K562 (cell line): ENCODE measurements at regions not wholly inside any gene's neighbourhood (a gene's known extent, or its start where the extent isn't known, plus 50 kb on each side); places are given as distances from the start of the nearest gene placed in this dataset.

Source experiments
- ATAC-seq: fragments of 200-7000 bp; cut with Tn5 transposase; 3 replicates; pipeline ENCODE4 v1.9.1; 2020; ENCODE audit warnings: moderate library complexity
- BruUV-seq: library from RNA; stranded (reverse); fragments of 400-500 nt; replicated peaks from 2 replicates; lab custom pipeline; 2021; lab: Mats Ljungman, UMichigan
- CTCF ChIA-PET: fragments of 300-600 bp; formaldehyde crosslinking; extraction: SDS; loops from one replicate; lab custom pipeline; 2021; ENCODE audit warnings: low intra/inter-chr PET ratio; lab: Yijun Ruan, JAX
- POLR2A ChIA-PET: fragments of 300-600, 350-650 bp; sonication (Branson Sonifier 250); formaldehyde crosslinking; extraction: SDS; loops from one replicate; lab custom pipeline; 2021; ENCODE audit warnings: antibody characterized with exemption, inconsistent platforms; lab: Yijun Ruan, JAX
- DNase-seq, 4 experiments: peaks; one replicate each; pipeline versions ENCODE4 v3.0.0 to v3.0.0-alpha.2; 2011 to 2018; ENCODE audit warnings: low spot score in 3 of 4, mixed read lengths in 3 of 4; ENCODE audit errors: extremely low read depth in 1 of 4
- FAIRE-seq: peaks from 2 replicates; lab custom pipeline; 2011; peaks lifted over from hg19 to GRCh38; lab: Jason Lieb, UNC
- H2AFZ ChIP-seq: 2 replicates; pipeline ENCODE4 v1.6.0; 2011; ENCODE audit warnings: low read depth, low read length, control low read depth, inconsistent platforms
- H3K27ac ChIP-seq: fragments of 200-600 bp; 3 replicates; pipeline ENCODE4 v1.8.0; 2011; ENCODE audit warnings: low read depth, mild to moderate bottlenecking, control low read depth, inconsistent platforms, low read length, moderate library complexity, mixed read lengths; ENCODE audit errors: extremely low read depth
- H3K27me3 ChIP-seq, 2 experiments: fragments of 300-600 bp in 1 of 2; 2 replicates in 1 of 2; 3 replicates in 1 of 2; pipeline versions ENCODE4 v1.6.0 to v1.8.0; 2011; ENCODE audit warnings: inconsistent platforms in 2 of 2, low read length in 2 of 2, mild to moderate bottlenecking in 1 of 2, mixed read lengths in 1 of 2, moderate library complexity in 1 of 2; ENCODE audit not compliant: control insufficient read depth in 2 of 2, insufficient read depth in 2 of 2
- H3K36me3 ChIP-seq: fragments of 300-600 bp; 3 replicates; pipeline ENCODE4 v1.8.0; 2011; ENCODE audit warnings: mild to moderate bottlenecking, low read length, inconsistent platforms; ENCODE audit not compliant: control insufficient read depth, insufficient read depth
- H3K4me1 ChIP-seq, 2 experiments: fragments of 200-600 bp in 1 of 2; replicated peaks in 1 of 2; 2 replicates in 1 of 2; 3 replicates in 1 of 2; pipeline versions ENCODE4 v1.5.1 to v1.8.0; 2011; ENCODE audit warnings: inconsistent platforms in 2 of 2, low read length in 2 of 2, mild to moderate bottlenecking in 1 of 2, mixed read lengths in 1 of 2, moderate library complexity in 1 of 2; ENCODE audit not compliant: control insufficient read depth in 2 of 2, insufficient read depth in 2 of 2
- H3K4me2 ChIP-seq: 2 replicates; pipeline ENCODE4 v1.6.1; 2011; ENCODE audit warnings: low read length, control low read depth, inconsistent platforms, mixed read lengths; ENCODE audit not compliant: insufficient read depth
- H3K4me3 ChIP-seq: fragments of 200-600 bp; sonication (generic), shearing (Covaris generic); 2 replicates; pipeline ENCODE4 v1.5.1; 2016; ENCODE audit warnings: control low read depth, inconsistent platforms
- H3K79me2 ChIP-seq: fragments of 200-600 bp; 3 replicates; pipeline ENCODE4 v1.8.0; 2011; ENCODE audit warnings: low read length, inconsistent platforms; ENCODE audit not compliant: control insufficient read depth, insufficient read depth
- H3K9ac ChIP-seq, 2 experiments: 2 replicates each; pipeline versions ENCODE4 v1.6.0 to v1.6.1; 2011; ENCODE audit warnings: low read depth in 2 of 2, low read length in 2 of 2, control low read depth in 1 of 2, inconsistent platforms in 1 of 2, mild to moderate bottlenecking in 1 of 2, mixed read lengths in 1 of 2; ENCODE audit not compliant: insufficient read depth in 1 of 2
- H3K9me1 ChIP-seq: one replicate; pipeline ENCODE4 v1.6.0; 2011; ENCODE audit warnings: inconsistent platforms, mild to moderate bottlenecking, low read length, moderate library complexity; ENCODE audit not compliant: control insufficient read depth, insufficient read depth
- H3K9me3 ChIP-seq: replicated peaks from 2 replicates; pipeline ENCODE4 v1.5.1; 2011; ENCODE audit warnings: low read depth, low read length, inconsistent platforms; ENCODE audit not compliant: control insufficient read depth, insufficient read depth
- H4K20me1 ChIP-seq: replicated peaks from 2 replicates; pipeline ENCODE4 v1.6.1; 2011; ENCODE audit warnings: low read length, inconsistent platforms, mixed read lengths; ENCODE audit not compliant: control insufficient read depth, insufficient read depth
- BACH1 ChIP-seq: fragments of 200-800 bp; sonication (Bioruptor generic); IDR thresholded peaks from 2 replicates; pipeline ENCODE4 v1.6.1; 2016; ENCODE audit warnings: missing genetic modification characterization, missing compliant biosample characterization
- CBX3 ChIP-seq, 2 experiments: IDR thresholded peaks; 1 replicate in 1 of 2; 2 replicates in 1 of 2; pipeline ENCODE4 v1.6.1; 2012; ENCODE audit warnings: inconsistent platforms in 2 of 2, low read length in 2 of 2, borderline replicate concordance in 1 of 2, control low read depth in 1 of 2
- CSDE1 ChIP-seq, 2 experiments: fragments of 450-650 bp; IDR thresholded peaks; 2 replicates each; pipeline ENCODE4 v1.6.1; 2016; ENCODE audit warnings: mild to moderate bottlenecking in 1 of 2
- EWSR1 ChIP-seq: fragments of 450-650 bp; IDR thresholded peaks from 2 replicates; pipeline ENCODE4 v1.6.1; 2018; ENCODE audit warnings: borderline replicate concordance, mild to moderate bottlenecking, low read depth, moderate library complexity; ENCODE audit not compliant: partially characterized antibody
- HDAC2 ChIP-seq: fragments of 450-650 bp; IDR thresholded peaks from 2 replicates; pipeline ENCODE4 v1.6.1; 2016; ENCODE audit warnings: mild to moderate bottlenecking
- IRF2 ChIP-seq: sonication (generic); formaldehyde crosslinking; IDR thresholded peaks from 2 replicates; pipeline ENCODE4 v1.8.1; 2022; ENCODE audit warnings: mild to moderate bottlenecking, missing genetic modification reagents
- KLF6 ChIP-seq: fragments of 250-450 bp; sonication (Bioruptor Pico); IDR thresholded peaks from 2 replicates; pipeline ENCODE4 v1.4.0; 2020; ENCODE audit warnings: mild to moderate bottlenecking, moderate library complexity, borderline replicate concordance
- MNT ChIP-seq, 2 experiments: fragments of 450-650 bp; conservative IDR thresholded peaks; 2 replicates each; pipeline ENCODE4 v1.6.1; 2017; ENCODE audit warnings: mild to moderate bottlenecking in 2 of 2, moderate library complexity in 2 of 2
- RAD51 ChIP-seq: fragments of 450-650 bp; IDR thresholded peaks from 2 replicates; pipeline ENCODE4 v1.7.1; 2016; ENCODE audit warnings: low read depth, mild to moderate bottlenecking, borderline replicate concordance
- SMARCC2 ChIP-seq: fragments of 450-650 bp; IDR thresholded peaks from 2 replicates; pipeline ENCODE4 v1.6.1; 2017; ENCODE audit warnings: antibody characterized with exemption, moderate library complexity, mild to moderate bottlenecking, low read depth
- SRSF9 ChIP-seq: fragments of 200-400 bp; formaldehyde crosslinking; IDR thresholded peaks from 2 replicates; pipeline ENCODE4 v1.6.1; 2017; ENCODE audit warnings: low read depth, low read length, borderline replicate concordance
- TAF15 ChIP-seq: fragments of 200-400 bp; formaldehyde crosslinking; IDR thresholded peaks from 2 replicates; pipeline ENCODE4 v1.6.1; 2017; ENCODE audit warnings: mild to moderate bottlenecking, low read depth, low read length, moderate library complexity
- ZNF384 ChIP-seq: IDR thresholded peaks from 2 replicates; pipeline ENCODE4 v1.6.1; 2012; ENCODE audit warnings: low read depth, low read length, improper control_type of control experiment
- ZNF584 ChIP-seq: fragments of 200-800 bp; sonication (Bioruptor generic); IDR thresholded peaks from 2 replicates; pipeline ENCODE4 v1.6.1; 2016; ENCODE audit warnings: low read depth, mild to moderate bottlenecking, missing genetic modification characterization, missing compliant biosample characterization
- in situ Hi-C: fragments of 300-500 bp; cut with MboI; formaldehyde crosslinking; loops from 4 replicates; pipeline ENCODE4 v1.15.0; 2018; ENCODE audit warnings: inconsistent platforms, mixed read lengths
- intact Hi-C: fragments of 100-400 bp; cut with micrococcal nuclease; formaldehyde crosslinking; loops from 2 replicates; pipeline ENCODE4 v1.14.2; 2022
- TF ChIP-seq, protein P1 (sequence below): IDR thresholded peaks from 3 replicates; pipeline ENCODE4 v1.6.1; 2011; ENCODE audit warnings: borderline replicate concordance, mild to moderate bottlenecking; ENCODE audit not compliant: insufficient read length, insufficient read depth

GRCh38 chr22:27424319-27424718 lies 377.2 kb downstream of the MN1 start:
- no peak overlapping the region for H3K27ac ChIP-seq
- H3K9ac ChIP-seq = no peak overlapping the region
- TF ChIP-seq HDAC2 = no peak
- TF ChIP-seq CBX3 (IDR thresholded peaks at IDR 0.05; ENCODE audit: borderline replicate concordance in 1 of 2, low read length in 2 of 2) = no peak
- TF ChIP-seq, protein P1, sequence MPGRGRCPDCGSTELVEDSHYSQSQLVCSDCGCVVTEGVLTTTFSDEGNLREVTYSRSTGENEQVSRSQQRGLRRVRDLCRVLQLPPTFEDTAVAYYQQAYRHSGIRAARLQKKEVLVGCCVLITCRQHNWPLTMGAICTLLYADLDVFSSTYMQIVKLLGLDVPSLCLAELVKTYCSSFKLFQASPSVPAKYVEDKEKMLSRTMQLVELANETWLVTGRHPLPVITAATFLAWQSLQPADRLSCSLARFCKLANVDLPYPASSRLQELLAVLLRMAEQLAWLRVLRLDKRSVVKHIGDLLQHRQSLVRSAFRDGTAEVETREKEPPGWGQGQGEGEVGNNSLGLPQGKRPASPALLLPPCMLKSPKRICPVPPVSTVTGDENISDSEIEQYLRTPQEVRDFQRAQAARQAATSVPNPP = no peak
- TF ChIP-seq SMARCC2 = no peak
- no peak for TF ChIP-seq CSDE1 (IDR thresholded peaks at IDR 0.05)
- no peak for TF ChIP-seq TAF15
- TF ChIP-seq RAD51 = no peak
- no peak for TF ChIP-seq IRF2 (CRISPR knock-in tag)
- no peak for TF ChIP-seq BACH1
- no peak for TF ChIP-seq SRSF9
- no peak for TF ChIP-seq KLF6 (CRISPR knock-in tag)
- no peak for TF ChIP-seq EWSR1
- TF ChIP-seq MNT (conservative IDR thresholded peaks at IDR 0.05) = no peak
- no peak for TF ChIP-seq ZNF384
- TF ChIP-seq ZNF584 = no peak
- CTCF ChIA-PET = no interaction called here
- no peaks in the 10 kb centered on the region for H3K27me3 ChIP-seq
- in situ Hi-C loops = loop anchor here (25.0 kb wide), 2 partner anchors 388 to 588 kb away; partner anchors contain the start of gene MN1
- POLR2A ChIA-PET = no interaction called here
- no peak for DNase-seq
- H3K79me2 ChIP-seq = no peaks in the 10 kb centered on the region
- H3K4me1 ChIP-seq = no peaks in the 10 kb centered on the region
- no peaks in the 10 kb centered on the region for H4K20me1 ChIP-seq
- intact Hi-C loops = no loop called here
- no peaks in the 10 kb centered on the region for H3K9me3 ChIP-seq
- no peak for ATAC-seq
- BruUV-seq = no TSS peak
- FAIRE-seq = no peak
- no peak overlapping the region for H2AFZ ChIP-seq
- H3K9me1 ChIP-seq = no peaks in the 10 kb centered on the region
- no peak overlapping the region for H3K4me3 ChIP-seq
- H3K4me2 ChIP-seq = no peak overlapping the region
- no peaks in the 10 kb centered on the region for H3K36me3 ChIP-seq
